HG03175 (cell line): ENCODE measurements at regions not wholly inside any gene's neighbourhood (a gene's known extent, or its start where the extent isn't known, plus 50 kb on each side); places are given as distances from the start of the nearest gene placed in this dataset.
"Not testable (repeated sequence)": the region's sequence is repeated elsewhere in the genome, so short reads cannot be mapped to it uniquely, and the experiment has no call there.

ENCODE experiments used
- ATAC-seq: cut with Tn5 transposase; IDR thresholded peaks from one replicate; pipeline ENCODE4 v1.9.1; 2021; ENCODE audit warnings: mild to moderate bottlenecking, moderate library complexity; ENCODE audit not compliant: unreplicated experiment

- ATAC-seq = no peak
These were observed 57.6 kb downstream of the JRKL start for GRCh38 chr11:96447208-96448110.

- ATAC-seq = no peak
These were observed 58.4 kb downstream of the JRKL start for GRCh38 chr11:96448225-96448624.

- no peak for ATAC-seq
These were observed 66.3 kb downstream of the JRKL start for GRCh38 chr11:96456111-96456510.

- ATAC-seq = no peak
These were observed 69.9 kb downstream of the JRKL start for GRCh38 chr11:96459751-96460150.

GRCh38 chr11:96461871-96462270 is 72.1 kb downstream of the JRKL start:
- ATAC-seq = no peak

- ATAC-seq = peak; percentile 85
These were observed 75.0 kb downstream of the JRKL start for GRCh38 chr11:96464700-96465307.

GRCh38 chr11:96465512-96465911 is 75.7 kb downstream of the JRKL start:
- no peak for ATAC-seq

GRCh38 chr11:96466607-96467006 is 76.8 kb downstream of the JRKL start:
- ATAC-seq = no peak

GRCh38 chr11:96469776-96470175 is 80.0 kb downstream of the JRKL start:
- no peak for ATAC-seq

- no peak for ATAC-seq
These were observed 80.7 kb downstream of the JRKL start for GRCh38 chr11:96470521-96470920.

GRCh38 chr11:96472085-96472484 is 82.3 kb downstream of the JRKL start:
- peak; percentile 78 for ATAC-seq

- no peak for ATAC-seq
These were observed 84.5 kb downstream of the JRKL start for GRCh38 chr11:96474263-96474662.

GRCh38 chr11:96481204-96481603 is 91.4 kb downstream of the JRKL start:
- no peak for ATAC-seq

GRCh38 chr11:96481771-96482170 is 92.0 kb downstream of the JRKL start:
- no peak for ATAC-seq

- ATAC-seq = no peak
These were observed 92.4 kb downstream of the JRKL start for GRCh38 chr11:96482193-96482592.

- ATAC-seq = no peak
These were observed 93.7 kb downstream of the JRKL start for GRCh38 chr11:96483374-96483955.

GRCh38 chr11:96484361-96484760 is 94.5 kb downstream of the JRKL start:
- no peak for ATAC-seq

GRCh38 chr11:96486890-96487611 is 97.2 kb downstream of the JRKL start:
- no peak for ATAC-seq

- ATAC-seq = not testable (repeated sequence)
These were observed 99.1 kb downstream of the JRKL start for GRCh38 chr11:96488911-96489310.

GRCh38 chr11:96500440-96500839 is 110.6 kb downstream of the JRKL start:
- ATAC-seq = no peak

- ATAC-seq = no peak
These were observed 116.2 kb downstream of the JRKL start for GRCh38 chr11:96506041-96506440.
